Activated T-cell treated with anti-CD3 and anti-CD28 coated beads, Interleukin-2, amount 50 U/mL, for 4 hours (primary cell): ENCODE measurements at regions not wholly inside any gene's neighbourhood (a gene's known extent, or its start where the extent isn't known, plus 50 kb on each side); places are given as distances from the start of the nearest gene placed in this dataset.

Experiments used
- ATAC-seq, 2 donors: fragments of 200-7000 bp; cut with Tn5 transposase; one replicate each; pipeline ENCODE4 v1.10.0; 2021
- DNase-seq: peaks from one replicate; pipeline ENCODE4 v3.0.0-alpha.2; 2020
- H3K27me3 Mint-ChIP-seq: one replicate; pipeline ENCODE4 v1.8.0; 2021; ENCODE audit warnings: low read depth, mixed read lengths
- H3K36me3 Mint-ChIP-seq: one replicate; pipeline ENCODE4 v1.8.0; 2022; ENCODE audit warnings: mixed read lengths; ENCODE audit not compliant: insufficient read depth
- H3K4me1 Mint-ChIP-seq: one replicate; pipeline ENCODE4 v1.8.0; 2021; ENCODE audit warnings: low read depth, mixed read lengths
- H3K4me3 Mint-ChIP-seq: one replicate; pipeline ENCODE4 v1.8.0; 2021; ENCODE audit warnings: mild to moderate bottlenecking, moderate library complexity, mixed read lengths
- H3K9me3 Mint-ChIP-seq: one replicate; pipeline ENCODE4 v1.8.0; 2021; ENCODE audit warnings: mixed read lengths

DNA sequence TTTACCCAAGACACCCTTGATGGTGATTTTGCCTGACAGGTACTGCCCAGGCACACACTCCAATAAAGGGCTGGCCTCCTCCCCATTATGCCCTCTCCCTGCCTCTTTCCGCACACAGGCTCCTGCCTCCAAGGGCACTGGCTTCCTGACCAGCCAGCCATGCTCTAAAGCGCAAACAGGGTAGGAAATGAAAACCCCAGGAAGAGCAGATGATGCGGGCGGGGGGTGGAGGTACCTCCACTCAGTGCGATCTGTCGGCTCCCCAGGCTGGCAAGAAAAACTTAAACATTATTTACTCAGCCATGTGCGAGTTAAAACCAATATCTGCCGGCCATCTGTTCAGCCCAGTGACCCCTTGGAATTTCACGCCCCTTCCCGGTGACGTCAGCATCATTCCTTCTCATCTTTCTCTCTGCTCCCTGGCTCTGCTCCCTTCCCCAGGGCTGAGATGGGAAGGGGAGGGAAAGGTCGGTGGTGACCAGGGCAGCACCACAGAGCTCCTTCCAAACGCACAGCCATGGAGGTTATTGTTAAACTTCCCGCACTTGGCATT lies 262.5 kb downstream of the CBLN1 start:
- no peak overlapping the region for H3K4me3 Mint-ChIP-seq
- no peak for DNase-seq
- H3K4me1 Mint-ChIP-seq, result no peaks in the 10 kb centered on the region
- H3K9me3 Mint-ChIP-seq, result no peaks in the 10 kb centered on the region
- H3K36me3 Mint-ChIP-seq, result no peaks in the 10 kb centered on the region
- H3K27me3 Mint-ChIP-seq, result no peaks in the 10 kb centered on the region
- ATAC-seq, result no peak

DNA sequence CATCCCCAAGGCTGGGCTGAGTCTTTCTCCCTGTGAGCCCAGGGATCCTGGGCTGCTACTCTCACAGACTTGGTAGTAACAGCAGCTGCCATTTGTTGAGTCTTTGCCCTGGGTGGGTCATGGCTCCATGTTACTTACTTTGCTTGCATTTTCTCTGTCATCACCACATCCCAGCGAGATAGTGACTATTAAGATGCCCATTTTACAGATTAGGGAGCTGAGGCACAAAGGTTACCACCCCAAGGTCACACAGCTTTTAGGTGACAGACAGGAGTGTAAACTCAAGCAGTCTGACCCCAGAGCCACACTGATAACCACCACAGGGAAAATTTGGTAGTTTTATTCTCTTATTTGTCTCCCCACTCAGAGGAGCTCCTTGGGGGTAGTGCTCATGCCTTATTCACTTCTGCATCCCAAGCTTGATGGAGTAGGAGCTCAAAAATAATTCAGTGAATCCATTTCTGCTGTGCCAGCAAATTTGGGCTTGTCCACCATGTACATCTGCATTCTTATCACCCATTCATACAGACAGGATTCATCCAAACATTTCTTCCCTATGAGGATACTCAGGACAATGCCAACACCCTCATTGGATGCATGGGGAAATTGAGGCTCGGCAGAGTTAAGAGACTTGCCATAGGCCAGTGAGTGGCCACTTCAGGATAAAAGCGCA lies 263.2 kb downstream of the CBLN1 start:
- Mint-ChIP-seq H3K9me3 (no peaks in the 10 kb centered on the region), H3K36me3 (no peaks in the 10 kb centered on the region), H3K4me3 (no peak overlapping the region), H3K27me3 (no peaks in the 10 kb centered on the region), H3K4me1 (no peaks in the 10 kb centered on the region)
- ATAC-seq, result no peak
- DNase-seq, result no peak

GRCh38 chr16:49017501-49017900 lies 264.1 kb downstream of the CBLN1 start:
- DNase-seq (no peak), ATAC-seq (no peak)
- Mint-ChIP-seq H3K9me3 (no peaks in the 10 kb centered on the region), H3K4me3 (no peak overlapping the region), H3K4me1 (no peaks in the 10 kb centered on the region), H3K36me3 (no peaks in the 10 kb centered on the region), H3K27me3 (no peaks in the 10 kb centered on the region)

- Mint-ChIP-seq H3K36me3 (no peaks in the 10 kb centered on the region), H3K9me3 (no peaks in the 10 kb centered on the region), H3K27me3 (peaks cover 1% of the 10 kb centered on the region), H3K4me3 (no peak overlapping the region), H3K4me1 (no peaks in the 10 kb centered on the region)
- no peak for DNase-seq
- ATAC-seq, result no peak
These were observed 265.2 kb downstream of the CBLN1 start for GRCh38 chr16:49016461-49016860.

DNA sequence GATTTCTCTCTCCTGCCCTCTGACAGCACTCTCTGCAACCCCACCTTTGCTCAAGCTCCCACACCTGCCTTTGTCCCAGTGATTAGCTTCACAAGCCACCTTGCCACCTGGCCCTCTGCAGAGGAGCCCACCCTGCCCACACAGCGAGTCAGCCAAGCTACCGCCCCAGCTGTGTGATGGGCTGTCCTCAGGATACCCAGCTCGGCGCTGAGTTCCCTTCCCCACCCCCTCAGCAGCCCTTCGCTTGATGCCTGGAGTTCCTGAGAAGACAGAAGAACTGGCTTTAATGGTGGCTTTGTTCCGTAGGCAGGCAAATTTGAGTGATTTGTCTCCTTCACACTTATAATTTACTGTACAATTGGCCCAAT lies 266.4 kb downstream of the CBLN1 start:
- Mint-ChIP-seq H3K4me1 (no peaks in the 10 kb centered on the region), H3K27me3 (peaks cover 1% of the 10 kb centered on the region), H3K9me3 (no peaks in the 10 kb centered on the region), H3K4me3 (no peak overlapping the region), H3K36me3 (no peaks in the 10 kb centered on the region)
- ATAC-seq (no peak), DNase-seq (no peak)

DNA sequence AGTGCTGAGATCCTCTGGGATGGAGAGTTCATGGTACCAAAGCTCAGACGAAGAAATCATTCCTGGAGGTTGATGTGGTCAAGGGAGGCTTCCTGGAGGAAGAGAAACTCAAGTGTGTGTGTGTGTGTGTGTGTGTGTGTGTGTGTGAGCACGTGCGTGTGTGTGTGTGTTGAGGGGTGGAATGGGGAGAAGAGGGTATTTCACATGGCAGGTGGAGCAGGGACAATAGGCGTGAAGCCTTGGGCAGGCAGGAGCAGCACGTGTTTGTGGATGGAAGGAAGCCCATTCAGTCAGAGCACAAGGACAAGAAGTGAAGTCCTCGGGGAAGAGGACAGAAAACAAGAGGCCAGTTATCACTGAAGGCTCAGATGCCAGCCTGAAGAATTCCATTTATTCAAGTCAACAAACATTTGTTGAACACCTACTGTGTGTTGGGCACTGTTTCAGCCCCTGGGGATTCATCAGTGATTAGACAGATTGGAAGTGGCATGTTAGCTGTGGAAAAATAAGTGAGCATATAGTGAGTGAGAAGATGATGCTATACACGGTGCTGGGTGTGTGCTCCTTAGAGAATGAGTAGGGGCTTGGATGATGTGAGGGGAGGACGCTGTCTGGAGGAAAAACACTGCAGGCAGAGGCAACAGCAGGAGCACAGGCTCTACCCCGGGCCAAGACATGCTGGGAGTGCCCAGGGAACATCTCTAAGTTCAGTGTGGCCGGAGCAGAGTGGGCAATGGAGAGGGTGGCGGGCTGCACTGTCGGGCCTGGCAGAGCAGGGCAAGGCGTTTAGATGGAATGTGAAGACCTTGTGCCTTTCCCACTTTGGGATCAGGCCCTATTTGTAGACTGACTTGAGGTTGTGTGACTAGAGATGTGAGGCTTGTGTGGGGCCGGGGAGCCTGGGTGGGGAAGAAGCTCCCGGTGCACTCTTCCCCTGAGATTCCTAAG lies 267.1 kb downstream of the CBLN1 start:
- ATAC-seq (no peak), DNase-seq (no peak)
- Mint-ChIP-seq H3K9me3 (no peaks in the 10 kb centered on the region), H3K4me3 (no peak overlapping the region), H3K27me3 (peaks cover 1% of the 10 kb centered on the region), H3K36me3 (no peaks in the 10 kb centered on the region), H3K4me1 (no peaks in the 10 kb centered on the region)

DNA sequence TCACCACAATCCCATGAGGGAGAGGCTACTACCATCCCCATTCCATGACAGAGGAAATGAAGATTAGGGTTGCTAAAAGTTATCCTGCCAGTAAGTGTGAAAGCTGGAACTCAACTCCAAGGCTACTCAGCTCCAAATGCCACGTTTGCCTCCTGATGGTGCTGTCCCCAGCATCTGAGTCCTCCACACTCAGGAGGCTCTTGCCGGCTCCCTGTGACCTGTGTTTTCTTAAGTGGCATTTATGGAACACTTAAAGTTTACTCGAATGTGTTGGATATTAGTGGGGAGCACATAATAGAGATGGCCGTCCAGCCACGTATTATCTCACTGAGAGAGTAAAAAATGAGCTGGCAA lies 267.9 kb downstream of the CBLN1 start:
- Mint-ChIP-seq H3K36me3 (no peaks in the 10 kb centered on the region), H3K9me3 (no peaks in the 10 kb centered on the region), H3K27me3 (peaks cover 1% of the 10 kb centered on the region), H3K4me1 (no peaks in the 10 kb centered on the region), H3K4me3 (no peak overlapping the region)
- no peak for DNase-seq
- no peak for ATAC-seq

DNA sequence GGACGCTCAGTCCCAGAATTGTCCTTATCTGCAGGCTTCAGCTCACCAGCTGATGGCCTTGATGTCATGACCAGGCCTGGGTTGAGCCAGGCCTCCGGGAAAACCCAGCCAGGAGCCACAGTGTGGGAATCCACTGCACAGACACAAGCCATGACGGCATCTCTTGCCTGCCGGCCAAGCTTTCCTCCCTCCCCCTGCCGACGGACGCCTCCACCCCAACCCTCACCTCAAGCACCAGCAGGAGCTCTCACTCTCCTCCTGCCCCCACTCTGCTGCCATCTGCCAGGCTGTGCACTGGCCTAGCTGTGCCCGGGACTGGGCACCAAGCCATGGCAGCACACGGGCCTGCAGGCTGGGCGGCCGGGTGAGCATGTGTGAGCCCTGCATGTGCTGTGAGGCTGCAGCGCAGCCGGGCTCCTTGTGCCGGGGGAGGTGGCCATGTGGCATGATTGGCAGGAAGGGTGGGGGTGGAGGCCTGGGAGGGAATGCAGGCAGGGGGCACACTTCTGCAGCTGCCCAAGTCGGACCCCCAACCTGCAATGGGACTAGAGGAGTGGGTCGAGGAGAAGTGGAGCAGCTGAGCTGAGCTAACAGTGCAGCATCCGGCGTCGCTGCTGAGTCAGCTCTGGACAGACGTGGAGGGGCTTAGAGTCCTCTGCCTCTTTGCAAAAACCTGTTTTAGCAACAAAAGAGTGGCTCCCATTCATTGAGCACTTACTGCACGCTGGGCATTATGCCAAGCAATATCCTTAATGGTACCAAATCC lies 268.5 kb downstream of the CBLN1 start:
- H3K27me3 Mint-ChIP-seq, result peaks cover 1% of the 10 kb centered on the region
- no peak overlapping the region for H3K4me3 Mint-ChIP-seq
- ATAC-seq, result no peak
- no peak for DNase-seq
- H3K36me3 Mint-ChIP-seq, result no peaks in the 10 kb centered on the region
- H3K4me1 Mint-ChIP-seq, result no peaks in the 10 kb centered on the region
- no peaks in the 10 kb centered on the region for H3K9me3 Mint-ChIP-seq

DNA sequence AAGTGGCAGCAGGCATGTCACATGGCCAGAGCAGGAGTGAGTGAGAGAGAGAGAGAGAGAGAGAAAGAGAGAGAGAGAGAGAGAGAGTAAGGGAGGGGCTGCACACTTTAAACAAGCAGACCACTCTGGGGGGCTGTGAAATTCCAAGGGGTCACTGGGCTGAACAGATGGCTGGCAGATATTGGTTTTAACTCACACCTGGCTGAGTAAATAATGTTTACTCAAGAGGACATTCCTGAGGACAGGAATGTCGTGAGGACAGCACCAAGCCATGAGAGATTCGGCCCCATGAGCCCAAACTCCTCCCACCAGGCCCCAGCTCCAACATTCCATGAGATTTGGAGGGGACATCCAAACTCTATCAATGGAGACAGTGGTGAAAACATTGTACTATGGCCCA lies 269.7 kb downstream of the CBLN1 start:
- H3K4me1 Mint-ChIP-seq, result no peaks in the 10 kb centered on the region
- peaks cover 1% of the 10 kb centered on the region for H3K27me3 Mint-ChIP-seq
- no peak for ATAC-seq
- H3K4me3 Mint-ChIP-seq, result no peak overlapping the region
- H3K36me3 Mint-ChIP-seq, result no peaks in the 10 kb centered on the region
- H3K9me3 Mint-ChIP-seq, result no peaks in the 10 kb centered on the region
- no peak for DNase-seq

DNA sequence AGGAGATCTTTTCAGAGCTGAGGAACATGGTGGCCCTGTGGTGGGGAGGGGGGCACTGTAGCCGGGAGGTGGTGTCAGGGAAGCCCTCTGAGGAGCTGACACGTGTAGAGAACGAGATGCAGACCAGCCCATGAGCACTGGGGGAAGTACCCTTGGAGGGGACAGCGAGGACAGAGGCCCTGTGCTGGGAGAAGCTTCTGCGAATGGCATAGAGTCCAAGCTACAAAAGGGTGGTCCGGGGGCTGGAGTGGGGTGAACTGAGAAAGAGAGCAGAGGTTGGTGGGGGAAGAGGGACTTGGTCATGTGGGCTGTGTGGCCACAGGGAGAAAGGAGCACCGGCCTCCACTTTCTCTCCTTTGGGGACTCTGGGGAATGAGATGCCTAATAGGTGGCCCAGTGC lies 270.8 kb downstream of the CBLN1 start:
- Mint-ChIP-seq H3K36me3 (no peaks in the 10 kb centered on the region), H3K4me3 (no peak overlapping the region), H3K4me1 (no peaks in the 10 kb centered on the region), H3K27me3 (peaks cover 1% of the 10 kb centered on the region), H3K9me3 (peaks cover 5% of the 10 kb centered on the region)
- ATAC-seq (no peak), DNase-seq (no peak)

- DNase-seq (no peak), ATAC-seq (no peak)
- Mint-ChIP-seq H3K36me3 (no peaks in the 10 kb centered on the region), H3K27me3 (peaks cover 1% of the 10 kb centered on the region), H3K4me1 (no peaks in the 10 kb centered on the region), H3K4me3 (no peak overlapping the region), H3K9me3 (peaks cover 6% of the 10 kb centered on the region)
These were observed 271.2 kb downstream of the CBLN1 start for GRCh38 chr16:49010396-49010795.

DNA sequence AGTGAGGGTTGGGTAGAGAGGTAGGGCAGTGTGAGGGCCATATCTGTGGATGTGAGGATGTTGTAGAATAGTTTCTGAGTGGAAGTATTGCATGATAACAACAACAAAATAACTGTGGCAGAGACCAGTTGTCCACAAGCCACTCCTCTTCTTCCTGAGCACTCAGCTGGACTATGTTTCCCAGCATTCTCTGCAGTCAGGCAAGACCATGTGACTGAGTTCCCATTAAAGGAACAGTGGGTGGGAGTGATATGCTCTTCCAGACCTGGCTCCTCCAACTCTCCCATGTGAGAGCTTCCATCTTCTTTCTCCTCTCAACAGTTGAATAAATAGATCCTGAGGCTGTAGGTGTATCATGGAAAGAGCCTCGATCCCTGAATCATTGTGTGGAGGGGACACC lies 272.4 kb downstream of the CBLN1 start:
- no peak for ATAC-seq
- Mint-ChIP-seq H3K4me3 (no peak overlapping the region), H3K9me3 (peaks cover 6% of the 10 kb centered on the region), H3K36me3 (no peaks in the 10 kb centered on the region), H3K4me1 (no peaks in the 10 kb centered on the region), H3K27me3 (peaks cover 1% of the 10 kb centered on the region)
- no peak for DNase-seq

DNA sequence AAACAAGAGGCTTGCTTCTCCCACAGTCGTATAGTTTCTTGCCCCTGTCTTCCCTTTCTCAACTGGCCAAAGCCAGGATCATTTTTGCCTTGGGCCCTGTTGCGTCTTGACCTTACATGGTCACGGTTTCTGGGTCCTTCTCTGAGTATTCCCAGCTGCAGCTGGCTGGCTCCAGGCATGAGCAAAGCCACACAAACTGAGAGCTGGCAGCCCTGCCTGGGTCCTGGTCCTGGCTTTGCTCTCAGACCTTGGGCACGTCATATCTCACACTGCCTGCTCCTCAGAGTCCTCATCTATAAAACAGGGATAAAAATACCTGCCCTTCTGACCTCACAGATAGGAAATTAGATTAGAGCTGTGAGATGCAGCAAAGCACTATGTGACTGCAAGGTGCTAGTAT lies 277.6 kb downstream of the CBLN1 start:
- Mint-ChIP-seq H3K4me3 (no peak overlapping the region), H3K27me3 (no peaks in the 10 kb centered on the region), H3K36me3 (no peaks in the 10 kb centered on the region), H3K4me1 (no peaks in the 10 kb centered on the region), H3K9me3 (peaks cover 6% of the 10 kb centered on the region)
- ATAC-seq, result no peak
- DNase-seq, result no peak

DNA sequence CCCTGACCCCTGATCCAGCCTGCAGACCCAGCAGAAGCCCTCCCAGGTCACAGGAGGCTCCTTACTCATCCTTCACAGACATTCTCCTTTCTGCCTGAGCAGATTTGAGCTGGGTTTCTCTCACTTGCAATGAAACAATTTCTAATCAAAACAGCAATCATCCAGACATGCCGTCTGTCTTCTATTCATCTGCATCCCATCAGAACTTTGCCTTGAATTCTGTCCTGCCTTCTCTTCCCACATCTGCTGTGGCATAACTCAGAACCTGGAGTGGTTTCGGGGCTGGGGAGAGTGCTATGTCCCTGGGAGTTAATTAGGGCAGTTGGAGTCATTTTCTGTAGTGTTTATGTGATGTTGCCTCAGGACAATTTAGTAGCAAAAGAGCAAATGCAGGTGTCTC lies 278.6 kb downstream of the CBLN1 start:
- H3K9me3 Mint-ChIP-seq, result peaks cover 6% of the 10 kb centered on the region
- ATAC-seq (no peak), DNase-seq (no peak)
- H3K4me1 Mint-ChIP-seq, result no peaks in the 10 kb centered on the region
- no peaks in the 10 kb centered on the region for H3K27me3 Mint-ChIP-seq
- H3K36me3 Mint-ChIP-seq, result no peaks in the 10 kb centered on the region
- no peak overlapping the region for H3K4me3 Mint-ChIP-seq
